Left kidney (tissue), 1 donor: ENCODE measurements at regions not wholly inside any gene's neighbourhood (a gene's known extent, or its start where the extent isn't known, plus 50 kb on each side); places are given as distances from the start of the nearest gene placed in this dataset.
"Not testable (repeated sequence)": the region's sequence is repeated elsewhere in the genome, so short reads cannot be mapped to it uniquely, and the experiment has no call there.

Experiments
- DNase-seq: peaks from one replicate; pipeline ENCODE4 v3.0.0-alpha.2; 2013

GRCh38 chr2:12453731-12454130, 263.0 kb upstream of the TRIB2 start:
- no peak for DNase-seq

DNA sequence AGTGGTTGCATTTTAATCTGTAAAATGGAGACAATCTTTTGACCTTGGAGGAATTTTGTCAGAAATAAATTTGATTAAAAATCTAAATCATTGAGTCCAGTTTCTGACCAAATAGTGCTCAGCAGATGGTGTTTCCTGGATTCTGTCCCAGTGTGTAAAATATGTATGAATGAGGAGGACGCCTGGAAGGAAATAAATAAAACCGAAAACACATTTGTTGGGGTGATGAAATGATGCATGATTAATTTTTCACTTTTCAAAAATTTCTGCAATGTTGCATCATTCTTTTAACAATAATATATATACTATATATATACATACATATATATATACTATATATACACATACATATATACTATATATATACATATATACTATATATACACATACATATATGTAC, 261.1 kb upstream of the TRIB2 start:
- DNase-seq = no peak

DNA sequence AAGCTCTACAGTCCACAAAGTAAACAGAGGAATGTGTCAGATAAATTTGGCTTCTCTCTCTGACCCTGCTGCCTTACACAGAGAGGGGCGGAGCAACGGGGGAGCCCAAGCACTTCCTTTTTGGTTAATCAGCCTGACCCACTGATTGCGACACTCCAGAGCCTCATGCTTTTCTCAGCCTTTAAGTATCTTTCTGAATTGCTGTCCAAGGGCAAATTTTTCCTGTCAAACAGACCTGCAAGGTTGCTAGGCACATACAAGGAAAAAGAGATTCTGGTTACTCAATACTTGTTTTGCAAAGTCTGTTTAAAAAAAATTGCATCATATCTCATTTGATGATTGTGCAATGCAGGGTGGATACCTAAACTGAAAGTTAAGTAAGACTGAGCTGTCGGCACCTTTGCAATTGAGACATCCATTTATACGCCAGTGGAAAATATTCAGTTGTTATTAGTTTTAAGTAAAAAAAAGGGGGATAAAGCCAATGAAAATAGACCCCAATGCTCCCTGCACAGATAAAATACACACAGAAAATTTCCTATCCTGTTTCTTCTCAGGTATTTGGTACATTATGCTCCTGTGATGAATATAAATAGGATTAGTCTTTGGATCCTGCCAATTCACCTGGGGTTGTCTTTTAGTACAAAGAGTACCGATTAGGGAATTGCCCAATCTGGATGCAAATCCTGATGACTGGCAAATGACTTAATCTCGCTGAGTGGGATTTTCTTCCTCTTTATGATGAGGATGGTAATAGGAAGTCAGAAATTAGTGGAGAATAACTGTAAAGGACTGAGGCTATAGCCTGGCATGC, 260.2 kb upstream of the TRIB2 start:
- DNase-seq = no peak

DNA sequence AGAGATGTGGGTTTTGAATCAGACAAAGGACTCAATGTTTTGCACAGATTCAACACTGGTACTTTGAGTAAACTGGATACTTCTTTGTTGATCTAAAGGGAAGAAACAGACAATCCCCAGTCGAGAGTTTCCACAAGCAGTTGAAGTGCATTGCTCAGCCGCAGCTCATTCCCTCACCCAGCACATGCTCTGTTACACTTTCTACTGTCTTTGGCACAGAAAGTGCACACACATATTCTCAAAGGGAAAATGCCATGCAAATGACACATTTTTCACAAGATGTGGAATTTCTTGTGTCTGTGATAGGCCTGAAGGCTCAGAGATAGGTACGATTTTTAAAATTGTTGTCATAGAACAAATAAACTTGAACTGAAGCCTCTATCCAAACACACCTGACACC, 258.9 kb upstream of the TRIB2 start:
- no peak for DNase-seq

DNA sequence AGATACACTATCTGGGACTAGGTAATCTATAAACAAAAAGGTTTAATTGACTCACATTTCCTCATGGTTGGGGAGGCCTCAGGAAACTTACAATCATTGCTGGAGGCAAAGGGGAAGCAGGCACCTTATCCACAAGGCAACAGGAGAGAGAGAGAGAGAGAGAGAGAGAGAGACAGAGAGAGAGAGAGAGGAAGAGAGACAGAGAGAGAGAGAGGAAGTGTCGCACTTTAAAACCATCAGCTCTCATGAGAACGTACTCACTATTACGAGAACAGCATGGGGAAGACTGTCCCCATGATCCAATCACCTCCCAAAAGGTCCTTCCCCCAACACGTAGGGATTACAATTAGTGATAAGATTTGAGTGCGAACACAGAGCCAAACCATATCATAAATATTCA, 253.5 kb upstream of the TRIB2 start:
- DNase-seq = no peak

GRCh38 chr2:12465631-12466135, 251.1 kb upstream of the TRIB2 start:
- no peak for DNase-seq

DNA sequence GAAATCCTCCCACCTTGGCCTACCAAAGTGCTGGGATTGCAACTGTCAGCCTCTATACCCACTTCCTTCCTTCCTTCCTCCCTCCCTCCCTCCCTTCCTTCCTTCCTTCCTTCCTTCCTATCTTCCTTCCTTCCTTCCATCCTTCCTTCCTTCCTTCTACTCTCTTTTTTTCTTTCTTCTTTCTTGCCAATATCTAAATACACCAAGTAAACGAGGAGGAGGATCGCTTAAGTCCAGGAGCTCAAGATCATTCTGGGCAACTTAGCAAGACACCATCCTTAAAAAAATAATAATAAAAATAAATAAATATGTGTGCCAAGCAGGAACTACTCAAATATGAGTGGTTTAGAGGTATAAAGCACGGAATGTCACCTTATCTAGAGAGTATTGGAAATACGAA, 249.4 kb upstream of the TRIB2 start:
- DNase-seq = no peak

GRCh38 chr2:12469141-12469561, 247.6 kb upstream of the TRIB2 start:
- no peak for DNase-seq

GRCh38 chr2:12472265-12472664, 244.5 kb upstream of the TRIB2 start:
- not testable (repeated sequence) for DNase-seq

GRCh38 chr2:12478151-12479064, 238.3 kb upstream of the TRIB2 start:
- no peak for DNase-seq

DNA sequence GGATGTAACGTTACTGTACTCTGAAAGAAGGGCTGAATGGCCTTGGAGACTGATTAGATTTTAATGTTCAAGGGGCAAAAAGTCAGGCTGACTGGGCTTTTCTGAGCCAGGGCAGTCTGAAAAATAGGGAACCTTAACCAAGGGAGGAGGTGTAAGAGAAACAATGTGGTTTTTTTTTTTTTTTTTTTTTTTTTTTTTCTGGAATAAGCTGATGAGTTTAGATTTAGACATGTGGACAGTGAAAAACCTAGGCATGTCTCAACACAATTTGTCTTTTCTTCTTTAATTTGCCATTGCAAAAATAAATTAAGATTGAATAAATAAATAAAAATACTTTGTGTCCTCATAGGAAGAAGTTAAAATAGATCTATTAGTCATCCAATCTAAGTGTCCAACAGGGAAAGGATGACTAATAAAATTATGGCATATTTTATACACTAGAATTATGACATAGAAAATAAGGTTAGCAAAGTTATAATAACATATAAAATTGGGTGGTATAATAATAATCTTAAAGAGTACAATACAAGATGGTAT, 237.6 kb upstream of the TRIB2 start:
- no peak for DNase-seq

DNA sequence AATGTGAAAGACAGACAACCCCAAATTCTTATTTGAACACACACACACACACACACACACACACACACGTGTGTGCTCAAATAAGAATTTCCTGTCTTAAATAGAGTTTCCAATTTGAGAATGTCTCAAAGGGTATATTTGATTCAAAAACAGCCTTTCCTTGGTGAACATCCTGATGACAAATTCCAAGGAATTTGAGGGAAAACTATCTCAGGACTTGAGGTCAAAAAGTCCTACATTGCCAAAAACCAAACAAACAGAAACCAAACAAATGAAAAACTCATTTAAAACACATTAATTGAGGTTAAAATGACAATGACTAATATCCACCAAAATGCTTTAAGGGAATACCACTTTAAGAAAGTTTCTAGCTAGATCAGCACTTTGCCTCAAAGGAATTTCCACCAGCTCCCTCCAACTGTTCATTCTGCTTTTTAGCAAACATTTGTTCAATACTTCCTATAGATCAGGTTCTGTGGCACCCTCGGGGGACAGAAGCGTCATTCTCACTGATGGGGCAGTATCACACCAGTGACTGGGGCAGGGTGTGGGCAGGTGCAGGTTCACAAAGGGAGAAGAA, 232.1 kb upstream of the TRIB2 start:
- no peak for DNase-seq

DNA sequence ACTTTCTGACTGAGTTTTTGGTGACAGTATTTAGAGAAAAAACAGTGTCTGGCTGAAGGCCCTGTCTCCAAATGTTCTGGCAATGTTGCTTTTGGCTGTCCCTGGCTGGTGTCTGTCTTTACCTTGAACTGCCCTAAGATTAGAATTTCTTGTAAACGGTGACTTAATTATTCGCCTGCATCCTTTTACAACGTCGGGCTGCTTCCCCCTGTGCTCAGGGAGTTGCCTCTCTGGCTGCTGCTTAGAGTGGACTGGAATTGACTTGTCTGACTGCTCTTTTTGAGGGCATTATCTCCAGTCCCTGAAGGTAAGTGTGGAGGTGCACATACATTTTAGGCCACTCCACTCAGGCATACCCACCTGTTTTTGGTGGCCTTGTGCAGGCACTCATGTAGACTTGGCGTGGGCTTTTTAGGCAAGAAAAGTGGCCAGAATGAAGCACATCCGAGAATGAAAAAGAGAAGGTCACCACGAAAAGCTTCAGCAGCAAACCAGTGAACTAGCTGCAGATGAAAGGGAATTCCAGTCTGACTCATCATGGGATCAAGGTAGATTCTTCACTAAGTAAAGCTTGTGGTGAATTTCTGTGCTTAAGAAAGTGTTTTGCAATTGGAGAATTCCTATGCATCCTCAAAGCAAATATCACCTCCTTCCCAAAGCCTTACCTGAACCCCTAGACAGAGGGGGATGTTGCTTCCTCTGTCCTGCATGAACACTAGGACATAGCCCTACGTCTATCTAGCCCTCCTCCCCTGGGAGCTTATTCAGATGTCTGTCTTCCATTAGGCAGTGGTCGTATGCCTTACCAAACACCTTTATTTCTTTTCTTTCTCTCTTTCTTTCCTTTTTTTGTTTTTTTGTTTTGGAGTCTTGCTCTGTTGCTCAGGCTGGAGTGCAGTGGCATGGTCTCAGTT, 230.3 kb upstream of the TRIB2 start:
- DNase-seq = no peak

- DNase-seq = no peak
These were observed 229.3 kb upstream of the TRIB2 start for GRCh38 chr2:12487253-12488004.

DNA sequence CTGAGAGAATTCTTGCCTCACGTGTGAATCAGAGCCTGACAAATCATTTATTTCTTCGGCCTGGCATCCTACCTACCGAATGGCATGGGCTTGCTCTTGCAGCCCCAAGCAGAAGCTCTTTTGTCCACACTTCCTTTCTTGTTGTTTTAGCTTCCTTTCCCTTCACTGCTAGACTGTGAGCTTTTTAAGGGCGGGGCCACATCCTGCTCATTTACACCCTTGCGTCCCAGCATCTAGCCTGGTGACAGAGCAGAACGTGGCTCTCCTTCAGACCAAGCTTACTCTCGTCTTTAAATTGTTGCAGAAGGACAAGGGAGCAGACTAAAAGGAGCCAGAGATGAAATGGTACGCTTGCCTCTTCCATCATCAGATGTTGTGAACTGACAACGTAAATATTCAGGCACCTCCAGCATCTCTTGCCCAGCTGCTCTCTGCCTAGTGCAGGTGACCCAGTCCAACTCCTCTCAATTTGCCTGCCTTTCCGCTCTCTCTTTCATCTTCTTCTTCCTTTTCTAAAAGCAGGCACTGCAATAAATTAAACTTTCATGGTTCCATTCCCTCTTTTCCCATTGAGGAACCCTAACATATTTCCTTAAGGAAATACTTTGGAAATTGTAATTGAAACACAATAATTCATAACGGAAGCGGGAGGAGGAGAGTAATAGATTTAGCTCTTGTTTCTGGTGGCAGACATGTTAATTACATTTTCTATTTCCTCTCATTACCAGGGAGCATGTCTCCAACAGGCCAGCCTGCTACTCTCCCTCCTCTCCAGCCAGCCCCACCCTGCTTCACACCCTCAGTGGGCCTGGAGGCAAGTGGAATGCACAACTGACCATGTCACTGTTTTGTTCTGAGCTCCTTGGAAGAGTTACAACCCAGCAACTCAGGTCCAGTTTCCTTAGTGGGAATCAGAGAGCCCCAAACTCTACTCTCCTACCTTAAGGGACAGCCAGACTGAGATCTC, 228.1 kb upstream of the TRIB2 start:
- no peak for DNase-seq

DNA sequence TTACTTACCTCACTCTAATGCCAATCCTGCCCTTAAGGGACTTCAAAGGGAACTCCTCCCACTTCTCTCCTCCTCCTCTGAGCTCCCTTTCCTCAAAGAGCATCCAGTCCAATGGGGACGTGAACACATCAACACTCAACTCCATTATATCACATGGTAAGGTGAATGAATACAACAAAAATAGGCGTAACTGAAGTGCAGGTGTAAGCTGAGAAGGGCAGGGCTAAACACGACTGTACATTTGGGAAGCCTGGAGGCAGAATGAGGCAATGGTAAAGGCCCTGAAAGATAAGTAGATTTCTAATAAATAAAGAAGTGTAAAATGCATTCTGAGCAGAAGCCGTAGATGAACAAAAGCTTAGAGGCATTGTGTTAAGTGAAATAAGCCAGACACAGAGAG, 226.1 kb upstream of the TRIB2 start:
- DNase-seq = no peak

DNA sequence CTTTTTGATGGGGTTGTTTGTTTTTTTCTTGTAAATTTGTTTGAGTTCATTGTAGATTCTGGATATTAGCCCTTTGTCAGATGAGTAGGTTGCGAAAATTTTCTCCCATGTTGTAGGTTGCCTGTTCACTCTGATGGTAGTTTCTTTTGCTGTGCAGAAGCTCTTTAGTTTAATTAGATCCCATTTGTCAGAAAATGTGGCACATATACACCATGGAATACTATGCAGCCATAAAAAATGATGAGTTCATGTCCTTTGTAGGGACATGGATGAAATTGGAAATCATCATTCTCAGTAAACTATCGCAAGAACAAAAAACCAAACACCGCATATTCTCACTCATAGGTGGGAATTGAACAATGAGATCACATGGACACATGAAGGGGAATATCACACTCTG, 224.4 kb upstream of the TRIB2 start:
- not testable (repeated sequence) for DNase-seq

- DNase-seq = no peak
These were observed 223.7 kb upstream of the TRIB2 start for GRCh38 chr2:12493031-12493513.

DNA sequence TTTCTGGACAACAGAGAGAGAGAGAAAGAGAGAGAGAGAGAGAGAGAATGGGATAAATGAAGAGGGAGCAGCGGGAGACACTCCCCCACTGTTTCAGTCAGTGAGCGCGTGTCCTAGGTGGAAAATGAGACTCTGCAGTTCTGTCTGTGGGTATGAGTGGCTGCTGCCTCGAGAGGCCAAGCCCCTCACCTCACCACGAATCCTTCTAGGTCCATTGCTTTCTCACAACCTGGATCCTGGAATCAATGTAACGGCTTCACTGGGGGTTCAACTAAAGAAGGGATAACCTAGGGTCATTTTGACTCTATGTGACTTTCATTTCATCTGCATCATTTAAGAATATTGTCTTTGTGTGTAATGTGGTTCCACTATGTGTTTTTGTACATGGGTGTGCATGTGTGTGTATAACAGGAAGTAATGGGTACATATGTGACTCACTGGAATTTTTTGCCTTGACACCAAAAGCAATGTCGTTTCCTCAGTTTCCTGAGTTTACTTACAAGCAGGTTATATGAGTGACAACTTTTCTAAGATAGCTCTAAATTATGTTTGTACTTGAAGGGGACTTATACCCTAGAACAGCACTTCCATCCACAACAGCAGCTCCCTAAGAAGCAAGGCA, 221.4 kb upstream of the TRIB2 start:
- no peak for DNase-seq
